GM23248 (cell line): ENCODE measurements at regions not wholly inside any gene's neighbourhood (a gene's known extent, or its start where the extent isn't known, plus 50 kb on each side); places are given as distances from the start of the nearest gene placed in this dataset.

Experiments
- EZH2 ChIP-seq: fragments of 200-600 bp; sonication (generic); IDR thresholded peaks from 2 replicates; pipeline ENCODE4 v1.6.1; 2018; ENCODE audit warnings: antibody characterized with exemption, mild to moderate bottlenecking; ENCODE audit not compliant: insufficient read depth, poor library complexity, severe bottlenecking
- EZH2phosphoT487 ChIP-seq: fragments of 200-600 bp; sonication (generic); IDR thresholded peaks from 2 replicates; pipeline ENCODE4 v1.6.1; 2018; ENCODE audit warnings: antibody characterized with exemption, moderate library complexity, mild to moderate bottlenecking, low read depth; ENCODE audit not compliant: insufficient read depth

DNA sequence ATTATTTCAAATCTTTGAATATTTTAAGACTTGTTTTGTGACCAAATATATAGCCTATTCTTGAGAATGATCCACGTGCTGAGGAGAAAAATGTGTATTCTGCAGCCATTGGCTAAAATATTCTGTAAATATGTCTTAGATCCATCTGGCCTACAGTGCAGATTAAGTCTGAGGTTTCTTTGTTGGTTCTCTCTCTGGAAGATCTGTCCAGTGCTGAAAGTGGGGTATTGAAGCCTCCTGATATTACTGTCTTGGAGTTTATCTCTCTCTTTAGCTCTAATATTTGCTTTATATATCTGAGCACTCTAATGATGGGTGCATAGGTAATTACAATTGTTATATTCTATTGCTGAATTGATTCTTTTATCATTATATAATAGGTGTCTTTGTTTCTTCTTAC, 617.4 kb upstream of the LRFN5 start:
- no peak for TF ChIP-seq EZH2
- no peak for TF ChIP-seq EZH2phosphoT487
